HG02571 (cell line): ENCODE measurements at regions not wholly inside any gene's neighbourhood (a gene's known extent, or its start where the extent isn't known, plus 50 kb on each side); places are given as distances from the start of the nearest gene placed in this dataset.

Source experiments
- ATAC-seq: cut with Tn5 transposase; IDR thresholded peaks from one replicate; pipeline ENCODE4 v1.9.1; 2021; ENCODE audit warnings: mild to moderate bottlenecking, moderate library complexity; ENCODE audit not compliant: unreplicated experiment

- no peak for ATAC-seq
Observed at GRCh38 chr13:107361666-107362065, 793.7 kb upstream of the ARGLU1 start.

DNA sequence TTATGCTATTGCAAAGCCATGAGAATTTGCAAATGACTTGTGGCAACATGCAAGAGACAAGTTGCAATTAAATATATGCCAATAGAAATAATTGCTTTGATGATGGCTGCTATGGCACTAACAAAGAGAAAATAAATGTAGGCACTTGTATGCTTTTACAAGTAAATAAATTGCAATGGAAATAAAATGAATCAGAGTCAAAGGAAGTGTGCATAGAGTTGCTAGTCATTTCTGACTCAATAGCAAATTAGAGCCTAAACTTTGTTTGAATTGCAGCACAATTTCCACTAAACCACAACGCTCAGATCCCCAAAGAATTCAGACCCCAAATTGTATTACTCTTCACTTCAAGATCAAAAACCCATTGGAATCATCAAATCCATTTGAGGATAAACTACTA lies 792.1 kb upstream of the ARGLU1 start:
- ATAC-seq, result no peak

DNA sequence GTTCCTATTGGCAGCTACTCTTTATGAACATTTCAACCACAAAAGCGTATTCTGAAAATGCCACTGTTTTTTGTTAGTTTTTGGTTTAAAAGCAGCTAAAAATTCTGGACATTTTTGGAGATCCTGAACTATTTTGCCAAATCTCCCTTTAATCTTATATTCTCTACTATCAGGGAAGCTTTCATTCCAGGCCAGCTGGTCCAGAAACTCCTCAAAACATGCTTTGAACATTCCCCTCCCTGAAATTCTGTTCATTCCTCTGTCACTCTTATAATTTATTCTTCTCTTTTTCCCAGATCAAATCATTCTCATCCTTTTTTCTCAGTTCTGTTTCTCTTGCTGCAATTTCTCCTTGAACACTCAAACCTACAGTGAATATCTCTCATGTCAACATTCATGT lies 790.9 kb upstream of the ARGLU1 start:
- no peak for ATAC-seq

GRCh38 chr13:107351305-107351704 lies 783.4 kb upstream of the ARGLU1 start:
- no peak for ATAC-seq

- no peak for ATAC-seq
Observed at GRCh38 chr13:107348925-107349324, 781.0 kb upstream of the ARGLU1 start.

GRCh38 chr13:107348471-107348870 lies 780.5 kb upstream of the ARGLU1 start:
- ATAC-seq, result no peak

DNA sequence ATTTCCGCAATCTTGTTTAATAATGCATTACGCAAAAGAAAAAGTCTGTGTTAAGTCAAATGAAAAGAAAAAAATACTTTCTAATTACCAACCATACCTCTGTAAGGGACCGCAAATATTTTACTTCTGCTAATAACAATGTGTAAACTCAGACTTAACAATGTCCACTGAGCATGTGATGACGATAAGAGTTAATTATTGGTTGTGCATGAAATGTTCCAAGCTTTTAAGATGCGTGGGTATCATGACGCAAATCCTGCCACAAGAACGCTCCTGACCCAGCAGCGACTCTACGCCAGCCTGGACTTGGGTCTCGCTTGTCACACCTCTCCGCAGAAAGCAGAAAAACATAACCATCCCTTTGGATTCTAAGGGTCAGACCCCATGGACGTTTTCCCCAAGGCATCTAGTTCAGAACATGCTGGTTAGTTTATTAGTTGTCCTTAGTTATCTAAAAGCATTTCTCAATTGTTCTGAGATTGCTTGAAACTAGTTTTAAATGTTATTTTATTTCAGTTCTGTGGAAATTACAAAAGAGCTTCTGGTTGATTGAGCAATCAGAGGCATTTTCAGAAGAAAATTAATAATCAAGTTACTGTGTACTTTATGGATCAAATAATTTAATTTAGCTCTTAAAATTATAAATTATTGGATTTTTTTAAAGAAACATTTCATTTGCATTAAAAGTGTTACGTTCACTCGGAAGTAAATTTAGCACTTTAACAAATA lies 779.9 kb upstream of the ARGLU1 start:
- ATAC-seq, result no peak

GRCh38 chr13:107342747-107343146 lies 774.8 kb upstream of the ARGLU1 start:
- ATAC-seq, result no peak

- no peak for ATAC-seq
Observed at GRCh38 chr13:107339209-107339608, 771.3 kb upstream of the ARGLU1 start.

DNA sequence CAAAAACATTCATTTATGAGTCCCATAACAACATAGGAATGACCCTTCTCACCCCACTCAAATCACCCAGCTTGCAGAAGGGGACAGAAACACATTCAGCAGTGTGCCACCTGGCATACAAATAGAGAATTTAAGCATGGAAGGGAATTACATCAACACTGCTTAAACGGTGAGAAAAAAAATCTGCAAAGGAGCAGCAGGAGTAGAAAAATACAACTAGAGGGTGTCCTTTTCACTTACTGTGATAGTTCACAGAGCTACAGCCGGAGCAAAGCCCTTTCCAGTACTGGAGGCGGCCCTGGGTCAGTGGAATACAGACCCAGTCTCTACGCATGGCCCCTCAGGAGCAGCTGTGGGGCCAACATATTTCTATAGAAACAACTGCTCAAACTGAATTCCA lies 764.3 kb upstream of the ARGLU1 start:
- ATAC-seq, result no peak

DNA sequence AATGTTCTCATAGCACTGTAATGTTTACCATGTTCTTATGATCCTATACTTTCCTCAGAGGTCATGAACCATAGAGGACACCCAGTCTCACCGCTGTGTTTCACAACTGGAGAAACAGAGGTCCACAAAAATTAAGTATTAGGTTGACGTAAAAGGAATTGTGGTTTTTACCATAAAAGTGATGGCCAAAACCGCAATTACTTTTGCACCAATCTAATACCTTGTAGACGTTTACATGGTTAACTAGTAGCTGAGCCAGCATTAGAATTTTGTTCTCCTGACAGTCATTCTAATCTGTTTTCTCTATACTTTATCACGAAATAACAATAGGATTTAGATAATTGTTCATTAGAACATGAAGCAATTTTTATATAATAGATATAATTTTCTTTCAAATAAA lies 763.4 kb upstream of the ARGLU1 start:
- ATAC-seq, result no peak

DNA sequence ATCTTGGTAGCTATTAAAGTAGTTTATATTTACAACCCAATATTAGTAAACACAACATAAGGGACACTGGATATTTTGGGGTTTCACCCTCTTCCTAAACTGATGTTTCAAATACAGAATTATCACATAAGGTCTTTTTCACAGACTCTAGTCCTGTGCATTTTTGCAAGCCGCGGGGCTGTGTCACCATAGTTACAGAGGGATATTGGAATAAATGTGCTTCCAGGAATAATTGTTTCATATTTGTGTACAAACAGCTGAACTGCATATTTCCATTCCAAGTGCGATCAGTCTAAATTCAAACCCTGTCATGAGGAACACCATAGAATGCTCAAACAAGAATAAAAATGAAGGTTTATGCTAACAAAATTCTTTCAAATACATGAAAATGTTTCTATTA lies 762.5 kb upstream of the ARGLU1 start:
- no peak for ATAC-seq

DNA sequence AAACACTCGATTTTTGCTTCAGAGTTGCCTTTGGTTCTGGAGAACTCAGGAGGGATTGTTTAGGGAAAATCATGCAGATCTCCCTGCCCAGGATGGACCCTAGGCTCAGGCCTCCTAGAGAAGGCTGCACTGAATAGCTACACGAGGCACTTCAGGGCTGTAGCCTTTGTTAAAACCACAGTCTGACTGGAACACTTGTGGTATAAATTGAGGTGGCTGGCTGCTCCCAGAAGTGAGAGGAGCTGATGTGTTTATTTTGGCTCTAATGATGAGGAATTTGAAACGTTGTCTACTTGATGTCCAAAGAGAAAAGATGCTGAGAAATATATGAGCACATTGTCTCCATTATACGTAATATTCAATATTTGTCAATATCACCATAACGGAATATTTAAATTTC lies 762.1 kb upstream of the ARGLU1 start:
- ATAC-seq, result no peak

- no peak for ATAC-seq
Observed at GRCh38 chr13:107324416-107325204, 756.7 kb upstream of the ARGLU1 start.

DNA sequence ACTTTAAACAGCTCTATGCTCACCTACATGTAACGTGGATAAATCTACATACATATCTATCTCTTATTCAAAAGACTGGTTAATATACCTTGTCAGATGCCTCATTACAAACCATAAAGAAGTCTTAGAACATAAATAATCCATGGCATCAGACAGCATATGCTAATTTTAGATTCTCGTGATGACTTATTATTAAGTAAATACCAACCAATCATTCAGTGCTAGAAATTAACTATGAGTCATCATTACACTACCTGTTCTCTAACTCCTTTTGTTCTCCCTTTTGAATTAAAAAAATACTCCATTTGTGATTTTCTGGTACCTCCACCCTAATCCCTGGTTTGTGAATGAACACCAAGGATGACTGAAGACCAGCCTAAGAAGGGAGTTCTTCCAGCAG lies 754.3 kb upstream of the ARGLU1 start:
- no peak for ATAC-seq

GRCh38 chr13:107305178-107305577 lies 737.2 kb upstream of the ARGLU1 start:
- ATAC-seq, result no peak

DNA sequence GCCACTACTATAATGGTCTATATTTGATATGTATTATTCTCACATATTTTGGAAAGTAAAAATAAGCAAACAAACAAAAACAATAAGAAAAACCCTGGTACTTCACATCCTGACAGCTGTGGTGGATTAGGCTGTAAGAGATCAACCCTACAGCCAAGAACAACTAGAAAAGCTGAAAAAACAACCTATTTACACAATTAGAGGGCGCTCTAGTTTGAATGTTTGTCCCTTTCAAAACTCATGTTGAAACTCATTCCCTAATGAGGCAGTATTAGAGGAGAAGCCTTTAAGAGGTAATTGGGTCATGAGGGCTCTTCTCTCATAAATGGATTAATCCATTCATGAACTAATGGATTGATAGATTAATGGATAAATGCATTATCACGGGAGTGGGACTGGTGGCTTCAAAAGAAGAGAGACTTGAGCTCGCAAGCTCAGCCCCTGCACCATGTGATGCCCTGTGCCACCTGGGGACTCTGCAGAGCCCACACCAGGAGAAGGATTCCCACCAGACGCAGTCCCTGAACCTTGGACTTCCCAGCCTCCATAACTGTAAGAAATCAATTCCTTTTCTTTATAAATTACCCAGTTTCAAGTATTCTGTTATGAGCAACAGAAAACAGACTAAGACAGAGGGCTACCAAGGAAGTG lies 733.9 kb upstream of the ARGLU1 start:
- ATAC-seq, result no peak

DNA sequence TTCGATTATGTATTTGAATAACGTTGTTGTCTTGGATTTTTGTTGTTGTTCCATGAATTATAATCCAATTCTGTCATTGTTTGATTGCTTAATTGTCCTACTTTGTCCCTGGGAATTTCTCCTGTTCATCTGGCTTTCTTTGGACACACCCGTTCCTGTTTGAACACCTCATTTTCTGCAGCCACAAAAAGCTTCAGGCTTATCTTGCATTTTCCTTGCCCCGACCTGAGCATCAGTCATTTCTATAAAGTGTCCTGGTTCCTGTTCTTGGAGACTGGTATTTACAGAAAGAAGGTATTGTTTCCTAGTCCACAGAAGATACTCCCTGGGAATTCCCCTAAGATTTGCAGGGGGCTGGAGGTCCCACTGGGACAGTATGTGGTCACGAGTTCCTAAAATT lies 731.8 kb upstream of the ARGLU1 start:
- ATAC-seq, result no peak

DNA sequence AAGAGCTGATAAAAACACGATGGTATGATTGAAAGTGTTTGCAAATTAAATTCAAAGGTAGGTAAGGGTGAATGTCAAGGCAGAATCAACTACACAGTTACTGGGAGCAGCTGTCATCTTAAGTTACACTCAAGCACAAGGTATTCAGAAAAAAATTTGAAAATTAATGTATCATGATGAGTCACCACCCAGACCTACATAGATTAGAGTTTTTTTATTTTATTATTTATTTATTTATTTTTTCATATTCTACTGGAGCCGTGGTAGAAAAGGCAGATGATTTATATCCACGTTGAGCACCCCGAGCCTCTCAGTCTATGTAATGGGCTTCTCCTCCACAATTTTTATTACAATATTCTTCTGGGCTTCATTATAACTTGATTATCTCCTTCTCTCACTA lies 728.9 kb upstream of the ARGLU1 start:
- no peak for ATAC-seq

DNA sequence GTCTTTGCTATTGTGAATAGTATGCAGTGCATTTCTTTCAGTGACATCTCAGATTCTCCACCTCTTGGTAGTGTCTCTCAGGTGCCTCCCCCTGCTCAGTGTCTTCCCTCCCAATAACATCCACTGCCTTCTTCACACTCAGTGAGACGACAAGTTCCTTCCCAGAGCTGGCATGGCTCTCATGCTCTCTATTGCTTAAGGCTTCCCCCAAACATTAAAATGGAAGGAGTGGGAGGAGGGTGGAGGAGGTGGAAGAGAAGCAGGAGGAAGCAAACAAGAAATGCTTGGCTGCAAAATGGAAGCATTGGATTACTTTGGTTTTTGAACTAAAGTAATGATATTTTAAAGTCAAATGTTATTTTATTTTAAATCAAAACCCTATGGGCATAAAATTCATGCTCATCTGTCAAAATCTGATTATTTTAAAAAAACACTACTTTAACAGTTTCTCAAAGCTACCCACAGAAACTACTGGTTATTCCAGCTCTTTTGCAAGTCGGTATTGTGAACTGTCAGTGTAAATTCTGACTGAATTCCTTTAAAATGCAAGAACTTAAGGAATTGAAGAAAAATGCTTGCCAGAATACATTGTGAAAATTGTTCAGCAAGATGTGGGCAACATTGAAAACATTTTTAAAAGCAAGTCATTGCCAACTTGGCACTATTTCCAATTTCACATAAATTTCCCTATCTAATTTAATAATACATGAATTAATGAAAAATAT lies 727.6 kb upstream of the ARGLU1 start:
- ATAC-seq, result no peak

DNA sequence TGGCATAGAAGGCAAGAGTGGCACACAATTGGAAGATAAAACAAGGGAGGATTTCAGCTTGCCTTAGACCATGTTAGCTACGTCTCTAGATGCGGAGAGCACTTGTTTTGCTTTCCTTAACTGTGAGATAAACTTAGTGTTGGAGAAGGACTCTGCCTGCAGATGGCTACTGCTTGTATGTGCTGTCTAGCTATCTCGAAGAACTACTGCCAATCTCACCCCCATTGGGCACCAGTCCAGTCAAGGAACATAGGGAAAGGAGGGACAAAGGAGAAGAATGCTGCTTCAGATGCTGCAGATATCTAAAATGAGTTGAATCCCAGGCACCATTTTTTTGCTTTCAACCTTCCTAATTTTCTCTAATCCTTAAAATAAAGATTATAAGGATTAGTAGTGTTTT lies 726.0 kb upstream of the ARGLU1 start:
- no peak for ATAC-seq
